GM12865 (cell line): ENCODE measurements at regions not wholly inside any gene's neighbourhood (a gene's known extent, or its start where the extent isn't known, plus 50 kb on each side); places are given as distances from the start of the nearest gene placed in this dataset.

ENCODE experiments used
- DNase-seq: peaks from one replicate; pipeline ENCODE4 v3.0.0; 2010; ENCODE audit warnings: low read depth
- H3K4me3 ChIP-seq: 2 replicates; pipeline ENCODE4 v1.5.1; 2011; ENCODE audit warnings: mild to moderate bottlenecking, low read depth, low read length, control low read depth
- CTCF ChIP-seq: IDR thresholded peaks from 2 replicates; pipeline ENCODE4 v1.5.1; 2011; ENCODE audit warnings: low read length, control low read depth, low read depth, inconsistent platforms; ENCODE audit not compliant: insufficient read depth; ENCODE audit errors: missing control alignments

- H3K4me3 ChIP-seq: no peak overlapping the region
- TF ChIP-seq CTCF: no peak
- no peak for DNase-seq
Measured at GRCh38 chr22:49216579-49216978, 611.1 kb downstream of the BRD1 start.

GRCh38 chr22:49215840-49216239 is 611.8 kb downstream of the BRD1 start:
- no peak overlapping the region for H3K4me3 ChIP-seq
- no peak for DNase-seq
- TF ChIP-seq CTCF: no peak

GRCh38 chr22:49214976-49215375 is 612.7 kb downstream of the BRD1 start:
- H3K4me3 ChIP-seq: no peak overlapping the region
- DNase-seq: no peak
- no peak for TF ChIP-seq CTCF

GRCh38 chr22:49213731-49214352 is 613.8 kb downstream of the BRD1 start:
- no peak for TF ChIP-seq CTCF

GRCh38 chr22:49212466-49212865 is 615.2 kb downstream of the BRD1 start:
- TF ChIP-seq CTCF: no peak
- H3K4me3 ChIP-seq: no peak overlapping the region
- DNase-seq: no peak

More at GRCh38 chr22:49213731-49214352, 613.8 kb downstream of the BRD1 start:
- DNase-seq: no peak
- H3K4me3 ChIP-seq: no peak overlapping the region

GRCh38 chr22:49212002-49212401 is 615.7 kb downstream of the BRD1 start:
- DNase-seq: no peak
- no peak overlapping the region for H3K4me3 ChIP-seq
- TF ChIP-seq CTCF: no peak

- TF ChIP-seq CTCF: no peak
- no peak for DNase-seq
- no peak overlapping the region for H3K4me3 ChIP-seq
Measured at GRCh38 chr22:49211176-49211575, 616.5 kb downstream of the BRD1 start.
